ENCODE measurements at regions not wholly inside any gene's neighbourhood (a gene's known extent, or its start where the extent isn't known, plus 50 kb on each side); places are given as distances from the start of the nearest gene placed in this dataset.

- no peaks in the 10 kb centered on the region for H3K4me1 ChIP-seq (replicated peaks; ENCODE audit: insufficient read depth)
- no peak overlapping the region for H3K4me3 ChIP-seq
- no peaks in the 10 kb centered on the region for H3K36me3 ChIP-seq (ENCODE audit: low read depth)
- no peaks in the 10 kb centered on the region for H3F3A ChIP-seq (ENCODE audit: insufficient read depth, low read depth)
- no peaks in the 10 kb centered on the region for H3K79me2 ChIP-seq (ENCODE audit: low read depth)
- H4K20me1 ChIP-seq (ENCODE audit: insufficient read depth) = no peaks in the 10 kb centered on the region
- no peaks in the 10 kb centered on the region for H3K9me2 ChIP-seq (ENCODE audit: insufficient read depth)
- intact Hi-C loops (cut with micrococcal nuclease; ENCODE audit: unreplicated experiment) = no loop called here
- H3K9me3 ChIP-seq (ENCODE audit: insufficient read depth, low read depth) = no peaks in the 10 kb centered on the region
- H2AFZ ChIP-seq = no peak overlapping the region
- H3K4me2 ChIP-seq = no peak overlapping the region
- POLR2A ChIA-PET (ENCODE audit: unreplicated experiment) = no interaction called here
- no peak for DNase-seq
- H3K27me3 ChIP-seq (ENCODE audit: insufficient read depth, low read depth) = no peaks in the 10 kb centered on the region
- H3K27ac ChIP-seq = no peak overlapping the region
- no peak for TF ChIP-seq EZH2 (IDR thresholded peaks at IDR 0.05; ENCODE audit: low read depth)
- TF ChIP-seq, protein P1, sequence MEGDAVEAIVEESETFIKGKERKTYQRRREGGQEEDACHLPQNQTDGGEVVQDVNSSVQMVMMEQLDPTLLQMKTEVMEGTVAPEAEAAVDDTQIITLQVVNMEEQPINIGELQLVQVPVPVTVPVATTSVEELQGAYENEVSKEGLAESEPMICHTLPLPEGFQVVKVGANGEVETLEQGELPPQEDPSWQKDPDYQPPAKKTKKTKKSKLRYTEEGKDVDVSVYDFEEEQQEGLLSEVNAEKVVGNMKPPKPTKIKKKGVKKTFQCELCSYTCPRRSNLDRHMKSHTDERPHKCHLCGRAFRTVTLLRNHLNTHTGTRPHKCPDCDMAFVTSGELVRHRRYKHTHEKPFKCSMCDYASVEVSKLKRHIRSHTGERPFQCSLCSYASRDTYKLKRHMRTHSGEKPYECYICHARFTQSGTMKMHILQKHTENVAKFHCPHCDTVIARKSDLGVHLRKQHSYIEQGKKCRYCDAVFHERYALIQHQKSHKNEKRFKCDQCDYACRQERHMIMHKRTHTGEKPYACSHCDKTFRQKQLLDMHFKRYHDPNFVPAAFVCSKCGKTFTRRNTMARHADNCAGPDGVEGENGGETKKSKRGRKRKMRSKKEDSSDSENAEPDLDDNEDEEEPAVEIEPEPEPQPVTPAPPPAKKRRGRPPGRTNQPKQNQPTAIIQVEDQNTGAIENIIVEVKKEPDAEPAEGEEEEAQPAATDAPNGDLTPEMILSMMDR (conservative IDR thresholded peaks at IDR 0.05) = no peak
- CTCF ChIA-PET = no interaction called here
- BruUV-seq (replicated peaks) = no TSS peak
Observed at GRCh38 chr5:67575087-67575486, 378.5 kb upstream of the CD180 start.

DNA sequence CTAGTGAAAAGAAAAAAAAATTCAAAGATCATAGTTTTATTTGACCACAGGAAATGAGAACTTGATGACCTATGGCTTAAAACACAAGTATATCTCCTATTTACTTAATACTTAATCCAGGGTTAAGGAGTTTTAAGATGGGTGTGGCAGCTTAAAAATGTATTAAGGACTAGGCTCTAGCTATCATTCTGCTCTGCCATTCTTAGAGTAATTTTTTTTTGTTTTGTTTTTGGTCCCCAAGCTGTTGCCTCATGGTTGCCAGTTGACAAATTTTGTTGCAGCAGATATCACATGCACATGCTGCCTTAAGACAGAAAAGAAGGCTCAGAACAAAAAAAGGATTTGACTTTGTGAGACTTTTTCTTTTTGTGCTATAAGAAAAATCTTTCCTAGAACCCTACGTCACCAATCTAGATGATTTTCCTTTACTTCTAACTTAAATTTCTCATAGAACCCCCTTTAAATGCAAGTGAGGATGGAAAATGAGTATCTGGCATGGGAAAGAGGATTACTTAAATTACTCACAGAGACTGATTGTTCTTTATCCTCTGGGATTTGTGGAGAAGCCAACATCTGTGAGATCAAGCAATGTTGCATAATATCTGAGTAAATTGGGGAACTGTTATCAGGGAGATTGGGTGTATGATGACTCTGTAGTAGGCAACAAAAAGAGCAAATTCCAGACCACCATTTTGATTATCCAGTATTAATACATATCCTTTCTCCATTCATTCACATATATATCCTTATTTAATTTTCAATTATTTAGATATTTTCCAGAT lies 364.7 kb upstream of the CD180 start:
- Histone ChIP-seq H3F3A (ENCODE audit: insufficient read depth, low read depth) (no peaks in the 10 kb centered on the region), H3K36me3 (ENCODE audit: low read depth) (no peaks in the 10 kb centered on the region), H3K4me2 (no peak overlapping the region), H3K27ac (no peak overlapping the region), H3K4me1 (replicated peaks; ENCODE audit: insufficient read depth) (no peaks in the 10 kb centered on the region), H3K9me2 (ENCODE audit: insufficient read depth) (peaks cover 4% of the 10 kb centered on the region; the same call in 1 of the 2 replicates), H3K4me3 (no peak overlapping the region), H3K79me2 (ENCODE audit: low read depth) (no peaks in the 10 kb centered on the region), H2AFZ (no peak overlapping the region), H3K27me3 (ENCODE audit: insufficient read depth, low read depth) (no peaks in the 10 kb centered on the region), H3K9me3 (ENCODE audit: insufficient read depth, low read depth) (no peaks in the 10 kb centered on the region), H4K20me1 (ENCODE audit: insufficient read depth) (no peaks in the 10 kb centered on the region)
- TF ChIP-seq, protein P1 (conservative IDR thresholded peaks at IDR 0.05) = no peak
- no peak for TF ChIP-seq EZH2 (IDR thresholded peaks at IDR 0.05; ENCODE audit: low read depth)
- CTCF ChIA-PET = no interaction called here
- no peak for DNase-seq
- BruUV-seq (replicated peaks) = no TSS peak
- intact Hi-C loops (cut with micrococcal nuclease; ENCODE audit: unreplicated experiment) = no loop called here
- POLR2A ChIA-PET (ENCODE audit: unreplicated experiment) = no interaction called here

- H3K4me2 ChIP-seq = no peak overlapping the region
- no peaks in the 10 kb centered on the region for H4K20me1 ChIP-seq (ENCODE audit: insufficient read depth)
- H3K9me2 ChIP-seq (ENCODE audit: insufficient read depth) = no peaks in the 10 kb centered on the region
- no peaks in the 10 kb centered on the region for H3K9me3 ChIP-seq (ENCODE audit: insufficient read depth, low read depth)
- H2AFZ ChIP-seq = no peak overlapping the region
- H3K27me3 ChIP-seq (ENCODE audit: insufficient read depth, low read depth) = no peaks in the 10 kb centered on the region
- POLR2A ChIA-PET (ENCODE audit: unreplicated experiment) = no interaction called here
- intact Hi-C loops (cut with micrococcal nuclease; ENCODE audit: unreplicated experiment) = no loop called here
- CTCF ChIA-PET = no interaction called here
- H3F3A ChIP-seq (ENCODE audit: insufficient read depth, low read depth) = no peaks in the 10 kb centered on the region
- no peak for DNase-seq
- no peaks in the 10 kb centered on the region for H3K79me2 ChIP-seq (ENCODE audit: low read depth)
- no peaks in the 10 kb centered on the region for H3K36me3 ChIP-seq (ENCODE audit: low read depth)
- no peak overlapping the region for H3K4me3 ChIP-seq
- no peak overlapping the region for H3K27ac ChIP-seq
- TF ChIP-seq, protein P1 (conservative IDR thresholded peaks at IDR 0.05) = no peak
- no peak for TF ChIP-seq EZH2 (IDR thresholded peaks at IDR 0.05; ENCODE audit: low read depth)
- no TSS peak for BruUV-seq (replicated peaks)
- no peaks in the 10 kb centered on the region for H3K4me1 ChIP-seq (replicated peaks; ENCODE audit: insufficient read depth)
Observed at GRCh38 chr5:67552773-67553172, 356.2 kb upstream of the CD180 start.
